HEK293 (cell line): ENCODE measurements at regions not wholly inside any gene's neighbourhood (a gene's known extent, or its start where the extent isn't known, plus 50 kb on each side); places are given as distances from the start of the nearest gene placed in this dataset.

ENCODE experiments used
- CTCF ChIA-PET: fragments of 350-600 bp; formaldehyde crosslinking; extraction: SDS; loops from one replicate; lab custom pipeline; 2021; ENCODE audit warnings: antibody characterized with exemption; lab: Yijun Ruan, JAX
- POLR2A ChIA-PET: fragments of 300-600 bp; formaldehyde crosslinking; extraction: SDS; loops from one replicate; lab custom pipeline; 2020; ENCODE audit warnings: antibody characterized with exemption, inconsistent platforms; lab: Yijun Ruan, JAX
- H3K27ac ChIP-seq: fragments of 200-500 bp; sonication (Bioruptor generic); 2 replicates; pipeline ENCODE4 v1.5.1; 2014; ENCODE audit warnings: low read depth, low read length, control low read depth, inconsistent platforms; ENCODE audit errors: extremely low read depth
- H3K36me3 ChIP-seq, 2 experiments: fragments of 200-500 bp in 1 of 2; sonication (Bioruptor generic) in 1 of 2; 1 replicate in 1 of 2; 2 replicates in 1 of 2; pipeline ENCODE4 v1.5.1; 2014 to 2017; ENCODE audit warnings: inconsistent platforms in 2 of 2, low read length in 2 of 2; ENCODE audit not compliant: control insufficient read depth in 2 of 2, insufficient read depth in 1 of 2
- H3K4me1 ChIP-seq: fragments of 200-500 bp; sonication (Bioruptor generic); 2 replicates; pipeline ENCODE4 v1.5.1; 2014; ENCODE audit warnings: mild to moderate bottlenecking, low read length, inconsistent platforms; ENCODE audit not compliant: control insufficient read depth, insufficient read depth
- H3K4me3 ChIP-seq: 2 replicates; pipeline ENCODE4 v1.5.1; 2011; ENCODE audit warnings: low read depth, mild to moderate bottlenecking, control low read depth, low read length, moderate library complexity
- H3K9me3 ChIP-seq: fragments of 200-500 bp; sonication (Bioruptor generic); 2 replicates; pipeline ENCODE4 v1.5.1; 2014; ENCODE audit warnings: low read depth, low read length, inconsistent platforms; ENCODE audit not compliant: control insufficient read depth, insufficient read depth
- BCL11B ChIP-seq: fragments of 450-650 bp; formaldehyde crosslinking; IDR thresholded peaks from 2 replicates; pipeline ENCODE4 v1.5.1; 2016; ENCODE audit warnings: low read depth, missing biosample characterization, missing genetic modification characterization
- SALL2 ChIP-seq: fragments of 450-650 bp; formaldehyde crosslinking; IDR thresholded peaks from 2 replicates; pipeline ENCODE4 v1.5.0; 2017; ENCODE audit warnings: missing biosample characterization, mild to moderate bottlenecking, missing genetic modification characterization, borderline replicate concordance
- SCRT2 ChIP-seq: fragments of 450-650 bp; formaldehyde crosslinking; IDR thresholded peaks from 2 replicates; pipeline ENCODE4 v1.5.1; 2016; ENCODE audit warnings: missing biosample characterization, missing genetic modification characterization
- ZBTB17 ChIP-seq: fragments of 450-650 bp; formaldehyde crosslinking; IDR thresholded peaks from 2 replicates; pipeline ENCODE4 v1.5.1; 2016; ENCODE audit warnings: missing biosample characterization, missing genetic modification characterization
- ZFP3 ChIP-seq: fragments of 450-650 bp; formaldehyde crosslinking; IDR thresholded peaks from 2 replicates; pipeline ENCODE4 v1.5.1; 2016; ENCODE audit warnings: low read depth, missing biosample characterization, missing genetic modification characterization
- ZFP37 ChIP-seq: fragments of 450-650 bp; formaldehyde crosslinking; IDR thresholded peaks from 2 replicates; pipeline ENCODE4 v1.5.1; 2016; ENCODE audit warnings: missing biosample characterization, missing genetic modification characterization
- ZNF140 ChIP-seq: fragments of 450-650 bp; formaldehyde crosslinking; IDR thresholded peaks from 2 replicates; pipeline ENCODE4 v1.5.1; 2016; ENCODE audit warnings: missing biosample characterization, missing genetic modification characterization
- ZNF26 ChIP-seq: fragments of 450-650 bp; formaldehyde crosslinking; IDR thresholded peaks from 2 replicates; pipeline ENCODE4 v1.5.1; 2016; ENCODE audit warnings: missing biosample characterization, missing genetic modification characterization
- ZNF266 ChIP-seq: fragments of 450-650 bp; formaldehyde crosslinking; IDR thresholded peaks from 2 replicates; pipeline ENCODE4 v1.5.1; 2016; ENCODE audit warnings: missing biosample characterization, missing genetic modification characterization, low read depth
- ZNF311 ChIP-seq: fragments of 450-650 bp; formaldehyde crosslinking; IDR thresholded peaks from 2 replicates; pipeline ENCODE4 v1.5.1; 2017; ENCODE audit warnings: missing biosample characterization, missing genetic modification characterization, borderline replicate concordance
- ZNF354C ChIP-seq: fragments of 450-650 bp; formaldehyde crosslinking; IDR thresholded peaks from 2 replicates; pipeline ENCODE4 v1.5.1; 2016; ENCODE audit warnings: missing biosample characterization, missing genetic modification characterization, low read depth, borderline replicate concordance
- ZNF660 ChIP-seq: fragments of 450-650 bp; IDR thresholded peaks from 2 replicates; pipeline ENCODE4 v1.5.1; 2018; ENCODE audit warnings: missing biosample characterization, mild to moderate bottlenecking, missing genetic modification characterization
- ZNF747 ChIP-seq: fragments of 450-650 bp; formaldehyde crosslinking; IDR thresholded peaks from 2 replicates; pipeline ENCODE4 v1.5.1; 2016; ENCODE audit warnings: missing biosample characterization, missing genetic modification characterization
- ZSCAN30 ChIP-seq: fragments of 450-650 bp; IDR thresholded peaks from 2 replicates; pipeline ENCODE4 v1.5.1; 2018; ENCODE audit warnings: missing biosample characterization, mild to moderate bottlenecking, missing genetic modification characterization, moderate library complexity
- TF ChIP-seq, protein P1 (sequence below): fragments of 450-650 bp; formaldehyde crosslinking; IDR thresholded peaks from 2 replicates; pipeline ENCODE4 v1.5.1; 2016; ENCODE audit warnings: missing biosample characterization, missing genetic modification characterization
- TF ChIP-seq, protein P2 (sequence below): fragments of 450-650 bp; formaldehyde crosslinking; optimal IDR thresholded peaks from 2 replicates; pipeline ENCODE3; 2016; ENCODE audit warnings: missing biosample characterization, mild to moderate bottlenecking, missing genetic modification characterization

DNA sequence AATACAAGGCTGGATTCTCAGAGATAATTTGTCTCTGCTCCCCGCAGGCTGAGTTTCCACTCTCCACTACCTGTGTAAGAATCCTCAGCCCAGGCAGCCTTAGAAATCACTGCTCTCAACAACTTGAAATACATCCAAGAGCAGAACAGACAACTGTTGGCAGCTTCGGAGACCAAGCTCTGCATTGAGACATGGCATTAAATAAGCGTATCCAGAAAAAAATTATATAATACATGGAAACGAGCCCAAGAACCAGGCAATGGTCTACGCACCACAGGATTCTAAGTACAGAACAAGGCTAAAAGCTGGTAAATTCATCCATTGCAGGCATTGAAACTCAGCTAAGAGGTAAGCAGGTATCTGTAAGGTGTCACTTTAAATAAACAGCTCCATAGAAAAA is 165.5 kb upstream of the DIO3 start:
- H3K27ac ChIP-seq, result no peak overlapping the region
- TF ChIP-seq BCL11B (no peak), ZFP3 (tag by site-specific recombination) (no peak), ZNF354C (tag by site-specific recombination) (no peak), ZNF747 (tag by site-specific recombination) (no peak), ZNF266 (tag by site-specific recombination) (no peak), ZSCAN30 (tag by site-specific recombination) (no peak)
- TF ChIP-seq, protein P1, sequence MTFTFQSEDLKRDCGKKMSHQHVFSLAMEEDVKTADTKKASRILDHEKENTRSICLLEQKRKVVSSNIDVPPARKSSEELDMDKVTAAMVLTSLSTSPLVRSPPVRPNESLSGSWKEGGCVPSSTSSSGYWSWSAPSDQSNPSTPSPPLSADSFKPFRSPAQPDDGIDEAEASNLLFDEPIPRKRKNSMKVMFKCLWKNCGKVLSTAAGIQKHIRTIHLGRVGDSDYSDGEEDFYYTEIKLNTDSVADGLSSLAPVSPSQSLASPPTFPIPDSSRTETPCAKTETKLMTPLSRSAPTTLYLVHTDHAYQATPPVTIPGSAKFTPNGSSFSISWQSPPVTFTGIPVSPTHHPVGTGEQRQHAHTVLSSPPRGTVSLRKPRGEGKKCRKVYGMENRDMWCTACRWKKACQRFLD (tag by site-specific recombination), result no peak
- TF ChIP-seq, protein P2, sequence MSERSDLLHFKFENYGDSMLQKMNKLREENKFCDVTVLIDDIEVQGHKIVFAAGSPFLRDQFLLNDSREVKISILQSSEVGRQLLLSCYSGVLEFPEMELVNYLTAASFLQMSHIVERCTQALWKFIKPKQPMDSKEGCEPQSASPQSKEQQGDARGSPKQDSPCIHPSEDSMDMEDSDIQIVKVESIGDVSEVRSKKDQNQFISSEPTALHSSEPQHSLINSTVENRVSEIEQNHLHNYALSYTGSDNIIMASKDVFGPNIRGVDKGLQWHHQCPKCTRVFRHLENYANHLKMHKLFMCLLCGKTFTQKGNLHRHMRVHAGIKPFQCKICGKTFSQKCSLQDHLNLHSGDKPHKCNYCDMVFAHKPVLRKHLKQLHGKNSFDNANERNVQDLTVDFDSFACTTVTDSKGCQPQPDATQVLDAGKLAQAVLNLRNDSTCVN (tag by site-specific recombination), result no peak
- H3K36me3 ChIP-seq, result no peaks in the 10 kb centered on the region
- no peaks in the 10 kb centered on the region for H3K4me1 ChIP-seq
- POLR2A ChIA-PET, result no interaction called here
- no peak overlapping the region for H3K4me3 ChIP-seq
- H3K9me3 ChIP-seq, result peaks cover 2% of the 10 kb centered on the region; the same call in 1 of the 2 replicates
- CTCF ChIA-PET, result no interaction called here

DNA sequence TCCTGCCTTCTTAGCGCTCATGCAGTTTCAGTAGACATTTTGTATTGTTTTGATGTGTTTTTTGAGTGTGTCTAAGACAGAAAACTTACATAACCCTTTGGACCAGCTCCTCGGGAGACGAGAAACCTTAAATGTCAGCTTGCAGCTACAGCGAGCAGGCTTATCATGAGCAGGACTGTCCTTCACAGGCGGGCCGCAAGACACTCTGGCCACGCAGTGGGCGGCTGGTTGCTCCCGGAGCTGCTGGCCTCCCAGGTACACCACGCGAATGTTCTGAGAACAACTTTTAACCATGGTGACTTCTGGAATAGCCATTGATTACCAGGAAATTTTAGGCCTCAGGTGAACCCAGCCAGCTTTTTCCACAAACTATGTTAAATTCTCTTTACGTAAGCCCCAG is 164.1 kb upstream of the DIO3 start:
- TF ChIP-seq ZNF311 (tag by site-specific recombination), result no peak
- Histone ChIP-seq H3K36me3 (no peaks in the 10 kb centered on the region), H3K4me1 (no peaks in the 10 kb centered on the region), H3K27ac (no peak overlapping the region), H3K4me3 (no peak overlapping the region), H3K9me3 (no peaks in the 10 kb centered on the region; the same call in 1 of the 2 replicates)
- CTCF ChIA-PET, result interaction anchor here (0.8 kb wide), 1 partner anchor 28 kb away, joined by 5 read pairs; no protein-coding TSS in a partner anchor
- POLR2A ChIA-PET, result no interaction called here

GRCh38 chr14:101398011-101398410 is 163.3 kb upstream of the DIO3 start:
- Histone ChIP-seq H3K4me3 (no peak overlapping the region), H3K36me3 (no peaks in the 10 kb centered on the region), H3K4me1 (no peaks in the 10 kb centered on the region)
- CTCF ChIA-PET, result interaction anchor here (0.5 to 0.8 kb wide), 2 partner anchors 29 to 204 kb away, joined by 4 to 5 read pairs; no protein-coding TSS in a partner anchor
- TF ChIP-seq ZNF660 (no peak), SALL2 (tag by site-specific recombination) (no peak), ZNF140 (tag by site-specific recombination) (no peak), ZBTB17 (tag by site-specific recombination) (no peak), ZSCAN30 (tag by site-specific recombination) (no peak), ZFP37 (no peak), SCRT2 (no peak), ZNF26 (no peak)
- TF ChIP-seq, all 188 proteins: peak for 0
- no peak overlapping the region for H3K27ac ChIP-seq
- POLR2A ChIA-PET, result no interaction called here
- no peaks in the 10 kb centered on the region for H3K9me3 ChIP-seq
